Stimulated activated memory B cell treated with anti-CD40 and anti-IgM and Interleukin-4, amounts not matched to agents 10 μg/mL and 1 μg/mL and 100 μg/mL, for 72 hours (primary cell): ENCODE measurements at regions not wholly inside any gene's neighbourhood (a gene's known extent, or its start where the extent isn't known, plus 50 kb on each side); places are given as distances from the start of the nearest gene placed in this dataset.
A peak's percentile ranks its signal among the peaks of the same experiment; 100 is the strongest.
"Not testable (repeated sequence)": the region's sequence is repeated elsewhere in the genome, so short reads cannot be mapped to it uniquely, and the experiment has no call there.

Experiments used
- ATAC-seq: fragments of 150-1000 bp; cut with Tn5 transposase; 2 replicates; pipeline ENCODE4 v1.10.0; 2021
- H3K27ac Mint-ChIP-seq: one replicate; pipeline ENCODE4 v1.8.0; 2022; ENCODE audit warnings: mild to moderate bottlenecking, mixed read lengths
- H3K27me3 Mint-ChIP-seq: one replicate; pipeline ENCODE4 v1.8.0; 2022; ENCODE audit warnings: mixed read lengths
- H3K36me3 Mint-ChIP-seq: one replicate; pipeline ENCODE4 v1.8.0; 2022; ENCODE audit warnings: mixed read lengths
- H3K4me1 Mint-ChIP-seq: one replicate; pipeline ENCODE4 v1.8.0; 2022; ENCODE audit warnings: mixed read lengths
- H3K4me3 Mint-ChIP-seq: one replicate; pipeline ENCODE4 v1.8.0; 2022; ENCODE audit warnings: mild to moderate bottlenecking, moderate library complexity, mixed read lengths
- H3K9me3 Mint-ChIP-seq: one replicate; pipeline ENCODE4 v1.8.0; 2022; ENCODE audit warnings: mixed read lengths

- Mint-ChIP-seq H3K36me3 (no peaks in the 10 kb centered on the region), H3K27me3 (peaks cover 9% of the 10 kb centered on the region), H3K27ac (no peak overlapping the region), H3K4me3 (no peak overlapping the region), H3K4me1 (peaks cover under 1% of the 10 kb centered on the region), H3K9me3 (no peaks in the 10 kb centered on the region)
- ATAC-seq: no peak
Observed at GRCh38 chr6:139987091-139987490, 612.6 kb upstream of the CITED2 start.

GRCh38 chr6:139985236-139985815 is 610.9 kb upstream of the CITED2 start:
- Mint-ChIP-seq H3K4me1 (peaks cover 6% of the 10 kb centered on the region), H3K27ac (no peak overlapping the region), H3K9me3 (no peaks in the 10 kb centered on the region), H3K4me3 (no peak overlapping the region), H3K36me3 (no peaks in the 10 kb centered on the region), H3K27me3 (peaks cover 10% of the 10 kb centered on the region)
- ATAC-seq: no peak

- Mint-ChIP-seq H3K27ac (no peak overlapping the region), H3K4me3 (no peak overlapping the region), H3K36me3 (no peaks in the 10 kb centered on the region), H3K27me3 (peaks cover 18% of the 10 kb centered on the region), H3K9me3 (no peaks in the 10 kb centered on the region), H3K4me1 (peaks cover 6% of the 10 kb centered on the region)
- no peak for ATAC-seq
Observed at GRCh38 chr6:139984317-139984716, 609.9 kb upstream of the CITED2 start.

DNA sequence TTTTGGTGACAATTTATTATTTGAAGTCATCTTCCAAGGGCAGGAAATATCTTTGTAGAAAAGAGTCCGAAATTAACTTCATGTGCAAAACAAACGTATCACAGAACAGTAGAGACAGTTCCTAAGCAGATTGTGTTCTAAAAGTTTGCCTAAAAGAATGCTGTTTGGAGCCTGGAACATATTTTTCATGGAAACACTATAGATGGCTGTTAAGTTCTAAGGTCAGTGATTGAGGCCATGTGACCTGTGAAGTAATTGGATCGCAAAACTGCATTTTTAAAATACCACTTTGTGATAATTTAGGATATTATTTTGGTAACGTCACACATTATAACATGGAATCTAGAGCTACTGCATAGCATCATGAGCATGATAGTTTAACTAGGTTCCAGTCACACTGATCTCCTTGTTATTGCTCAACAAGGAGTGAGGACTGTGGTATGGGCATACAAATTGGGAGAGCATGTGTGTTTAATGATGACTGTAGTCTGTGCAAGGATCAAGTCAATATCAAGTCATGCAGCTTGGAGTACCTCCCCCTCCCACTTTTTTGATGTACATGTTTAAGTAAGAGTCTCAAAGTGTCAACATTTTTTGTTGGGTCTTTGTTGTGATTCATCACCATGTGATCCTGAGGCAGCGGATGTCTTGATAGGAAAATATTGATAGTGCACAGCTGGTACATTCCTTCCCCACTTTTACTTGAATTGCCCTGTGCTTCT is 609.3 kb upstream of the CITED2 start:
- H3K4me3 Mint-ChIP-seq: no peak overlapping the region
- H3K27ac Mint-ChIP-seq: no peak overlapping the region
- no peaks in the 10 kb centered on the region for H3K9me3 Mint-ChIP-seq
- no peak for ATAC-seq
- H3K27me3 Mint-ChIP-seq: peaks cover 18% of the 10 kb centered on the region
- H3K36me3 Mint-ChIP-seq: no peaks in the 10 kb centered on the region
- H3K4me1 Mint-ChIP-seq: peaks cover 6% of the 10 kb centered on the region

DNA sequence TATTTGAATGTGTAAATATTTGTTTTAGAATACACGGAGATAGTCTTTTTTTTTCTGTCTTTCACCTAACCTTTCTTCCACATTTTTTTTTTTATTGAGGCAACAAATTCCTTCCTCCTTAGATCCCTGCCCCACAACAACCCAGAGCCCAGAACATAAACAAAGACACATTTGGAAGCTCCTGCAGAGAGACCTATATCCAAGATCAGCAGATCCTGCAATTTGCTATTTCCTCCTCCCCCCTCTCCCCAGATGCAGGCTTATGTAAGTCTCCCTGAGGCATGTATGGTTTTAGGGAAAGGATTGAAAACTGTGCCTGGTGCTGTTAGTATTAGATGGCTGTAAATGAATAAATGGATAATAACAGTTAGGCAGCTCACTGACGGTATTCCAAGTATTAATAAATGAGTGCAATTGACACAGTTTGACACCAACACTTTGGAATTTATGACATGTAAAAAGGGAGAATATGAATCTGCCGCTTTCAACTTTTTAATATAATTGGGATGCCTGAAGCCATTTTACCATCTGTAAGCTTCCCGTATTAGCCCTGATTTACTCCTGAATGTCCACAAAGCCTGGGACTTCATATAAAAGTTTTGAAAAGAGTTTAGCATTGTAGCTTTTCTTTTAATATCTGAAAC is 608.3 kb upstream of the CITED2 start:
- ATAC-seq: no peak
- Mint-ChIP-seq H3K9me3 (no peaks in the 10 kb centered on the region), H3K27me3 (peaks cover 18% of the 10 kb centered on the region), H3K4me3 (no peak overlapping the region), H3K27ac (no peak overlapping the region), H3K4me1 (peaks cover 6% of the 10 kb centered on the region), H3K36me3 (no peaks in the 10 kb centered on the region)

- Mint-ChIP-seq H3K27ac (no peak overlapping the region), H3K4me3 (no peak overlapping the region), H3K36me3 (no peaks in the 10 kb centered on the region), H3K9me3 (no peaks in the 10 kb centered on the region), H3K27me3 (peaks cover 18% of the 10 kb centered on the region), H3K4me1 (peaks cover 6% of the 10 kb centered on the region)
- no peak for ATAC-seq
Observed at GRCh38 chr6:139982195-139982594, 607.7 kb upstream of the CITED2 start.

DNA sequence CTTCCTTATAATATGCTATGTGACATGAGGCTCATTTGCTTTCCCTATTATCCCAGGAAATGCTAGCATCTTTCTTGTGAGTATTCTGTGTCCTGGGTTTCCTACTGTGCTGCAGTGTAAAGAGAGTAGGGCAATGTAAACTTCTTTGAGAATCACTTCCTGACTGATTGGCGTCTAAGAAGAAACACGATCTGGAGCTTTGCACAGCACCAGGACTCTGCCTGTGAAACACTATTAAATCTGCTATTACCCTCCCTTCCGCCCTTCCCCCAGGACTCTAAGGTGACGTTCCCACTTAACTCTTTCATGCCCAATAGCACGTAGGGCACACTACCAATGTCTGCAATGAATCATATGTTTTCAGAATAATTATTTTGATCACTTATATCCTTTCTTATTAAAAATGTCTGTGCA is 607.3 kb upstream of the CITED2 start:
- H3K27ac Mint-ChIP-seq: no peak overlapping the region
- no peaks in the 10 kb centered on the region for H3K9me3 Mint-ChIP-seq
- peaks cover 18% of the 10 kb centered on the region for H3K27me3 Mint-ChIP-seq
- no peak overlapping the region for H3K4me3 Mint-ChIP-seq
- H3K36me3 Mint-ChIP-seq: no peaks in the 10 kb centered on the region
- peaks cover 6% of the 10 kb centered on the region for H3K4me1 Mint-ChIP-seq
- no peak for ATAC-seq

DNA sequence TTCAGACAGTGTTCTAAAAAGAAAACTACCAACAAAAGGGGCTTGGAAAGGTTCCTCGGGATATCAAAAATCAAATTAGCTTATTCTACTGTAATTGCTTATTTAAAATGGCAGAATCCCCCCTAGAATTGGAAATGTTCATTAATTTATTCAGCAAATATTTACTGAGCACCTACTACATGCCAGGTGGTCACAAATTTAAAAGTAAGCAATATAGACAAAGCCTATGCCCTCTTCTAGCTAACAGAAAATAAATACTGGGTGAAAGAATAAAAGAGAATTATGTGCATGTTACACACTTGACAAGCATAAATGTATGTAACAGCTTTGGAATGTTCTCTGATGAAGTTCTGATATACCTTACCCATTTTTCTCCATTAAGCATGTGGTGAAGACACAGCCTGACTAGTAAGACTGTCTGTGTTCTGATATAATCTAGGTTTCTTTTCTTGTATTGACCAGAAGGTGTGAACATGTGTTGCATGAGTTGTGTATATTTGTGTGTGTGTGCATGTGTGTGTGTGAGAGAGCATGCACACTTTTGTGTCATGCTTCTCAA is 606.7 kb upstream of the CITED2 start:
- Mint-ChIP-seq H3K36me3 (no peaks in the 10 kb centered on the region), H3K27me3 (peaks cover 18% of the 10 kb centered on the region), H3K4me3 (no peak overlapping the region), H3K9me3 (no peaks in the 10 kb centered on the region), H3K4me1 (peaks cover 6% of the 10 kb centered on the region), H3K27ac (no peak overlapping the region)
- ATAC-seq: no peak

GRCh38 chr6:139980631-139981030 is 606.2 kb upstream of the CITED2 start:
- peaks cover 18% of the 10 kb centered on the region for H3K27me3 Mint-ChIP-seq
- H3K9me3 Mint-ChIP-seq: not testable (repeated sequence)

DNA sequence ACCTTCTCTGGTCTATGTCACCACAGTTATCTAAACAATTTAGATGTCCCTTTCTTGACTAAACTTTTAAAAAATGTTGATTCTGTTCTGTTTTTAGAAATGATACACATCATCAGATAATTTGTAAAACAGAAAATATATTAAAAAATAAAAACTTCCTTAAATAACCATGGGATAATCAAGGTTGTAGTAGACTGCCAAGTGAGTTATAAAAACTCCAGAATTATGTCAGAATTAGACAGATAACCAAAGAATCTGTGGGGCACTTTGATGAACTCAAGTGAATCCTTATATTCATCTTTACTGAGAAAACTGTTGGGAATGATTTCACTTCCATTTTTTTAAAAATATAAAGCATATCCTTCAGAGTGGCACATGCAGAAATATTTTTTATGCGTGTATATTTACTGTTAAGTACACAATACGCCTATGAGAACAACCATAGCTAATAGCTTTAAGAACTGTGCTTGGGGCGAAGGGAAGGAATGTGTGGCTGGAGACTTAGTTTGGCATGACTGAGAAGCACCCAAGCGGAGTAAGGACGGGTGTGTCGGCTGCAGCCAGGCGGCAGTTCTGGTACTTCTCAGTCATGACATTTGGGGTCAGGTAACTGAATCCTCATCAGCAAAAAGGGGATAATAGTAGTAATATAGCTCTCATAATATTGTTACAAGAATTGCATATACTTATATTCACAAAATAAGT is 604.7 kb upstream of the CITED2 start:
- no peak overlapping the region for H3K4me3 Mint-ChIP-seq
- peaks cover 13% of the 10 kb centered on the region for H3K4me1 Mint-ChIP-seq
- H3K27me3 Mint-ChIP-seq: peaks cover 11% of the 10 kb centered on the region
- ATAC-seq: no peak
- H3K9me3 Mint-ChIP-seq: no peaks in the 10 kb centered on the region
- H3K27ac Mint-ChIP-seq: no peak overlapping the region
- no peaks in the 10 kb centered on the region for H3K36me3 Mint-ChIP-seq

More at GRCh38 chr6:139980631-139981030, 606.2 kb upstream of the CITED2 start:
- H3K4me1 Mint-ChIP-seq: peaks cover 11% of the 10 kb centered on the region
- H3K4me3 Mint-ChIP-seq, H3K27ac Mint-ChIP-seq, H3K36me3 Mint-ChIP-seq, ATAC-seq: not testable (repeated sequence)

DNA sequence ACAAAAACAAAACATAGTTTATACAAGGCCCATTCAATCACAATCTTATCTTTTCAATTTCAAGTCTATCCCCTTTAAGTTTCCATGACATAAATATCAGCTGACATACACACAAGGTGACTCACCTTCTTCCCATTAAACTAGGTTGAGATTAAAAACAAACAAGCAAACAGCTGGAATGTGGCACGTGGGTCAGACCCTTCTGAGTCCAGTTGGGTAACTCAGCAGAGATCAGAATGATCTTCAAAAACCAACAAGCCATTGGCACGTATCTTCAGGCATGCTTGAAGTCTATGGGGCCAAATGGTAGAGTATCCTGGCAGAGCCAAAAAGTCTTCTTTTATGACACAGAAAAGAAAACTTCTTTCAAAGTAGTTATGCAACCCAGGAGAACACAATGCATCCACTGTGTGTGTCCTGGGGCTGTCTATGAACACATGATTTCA is 603.5 kb upstream of the CITED2 start:
- Mint-ChIP-seq H3K9me3 (no peaks in the 10 kb centered on the region), H3K27me3 (peaks cover 9% of the 10 kb centered on the region), H3K4me1 (peaks cover 13% of the 10 kb centered on the region), H3K36me3 (no peaks in the 10 kb centered on the region), H3K4me3 (no peak overlapping the region), H3K27ac (no peak overlapping the region)
- ATAC-seq: no peak

- no peaks in the 10 kb centered on the region for H3K27me3 Mint-ChIP-seq
- no peak overlapping the region for H3K27ac Mint-ChIP-seq
- no peak overlapping the region for H3K4me3 Mint-ChIP-seq
- no peaks in the 10 kb centered on the region for H3K36me3 Mint-ChIP-seq
- ATAC-seq: no peak
- peaks cover 3% of the 10 kb centered on the region for H3K9me3 Mint-ChIP-seq
- H3K4me1 Mint-ChIP-seq: peaks cover 26% of the 10 kb centered on the region
Observed at GRCh38 chr6:139973669-139974344, 599.4 kb upstream of the CITED2 start.

DNA sequence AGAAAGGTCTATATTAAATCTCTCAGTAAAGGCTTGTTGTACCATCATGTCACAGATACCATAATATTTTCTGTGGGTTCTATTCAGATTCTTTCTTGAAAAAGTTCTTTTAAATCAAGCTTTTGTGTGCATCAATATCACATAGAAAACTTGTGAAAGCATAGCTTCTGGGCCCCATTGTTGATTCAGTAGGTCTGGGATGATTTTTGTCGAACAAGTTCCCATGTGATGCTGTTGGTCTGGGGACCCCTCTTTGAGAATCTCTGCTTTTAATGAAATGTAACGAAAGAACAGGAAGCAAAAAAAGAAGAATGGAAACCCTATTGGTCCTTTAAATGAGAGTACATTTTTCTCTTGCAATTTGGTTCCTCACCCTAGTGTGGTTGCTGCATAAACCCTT is 597.7 kb upstream of the CITED2 start:
- Mint-ChIP-seq H3K4me3 (no peak overlapping the region), H3K4me1 (peaks cover 26% of the 10 kb centered on the region), H3K36me3 (no peaks in the 10 kb centered on the region), H3K9me3 (peaks cover 3% of the 10 kb centered on the region), H3K27ac (no peak overlapping the region), H3K27me3 (no peaks in the 10 kb centered on the region)
- no peak for ATAC-seq

DNA sequence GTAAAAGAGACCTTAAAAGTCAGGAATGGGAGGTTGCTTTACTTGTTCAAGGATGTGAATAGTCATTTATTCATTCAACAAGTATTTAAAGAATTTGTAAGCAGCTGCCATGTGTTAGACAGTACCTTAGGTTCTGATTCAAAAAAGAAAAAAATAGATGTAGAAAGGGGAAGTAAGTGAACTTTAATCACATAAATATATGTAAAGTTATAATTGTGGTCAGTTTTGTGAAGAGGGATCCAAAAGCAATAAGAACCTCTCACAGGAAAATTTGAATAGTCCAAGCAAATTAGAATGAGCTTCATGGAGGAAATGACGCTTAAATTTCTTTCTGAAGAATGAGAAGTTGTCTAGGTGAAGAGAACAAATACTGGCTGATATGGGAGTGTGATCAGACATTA is 596.1 kb upstream of the CITED2 start:
- Mint-ChIP-seq H3K36me3 (no peaks in the 10 kb centered on the region), H3K4me1 (peaks cover 21% of the 10 kb centered on the region), H3K27me3 (no peaks in the 10 kb centered on the region), H3K4me3 (no peak overlapping the region), H3K9me3 (peaks cover 3% of the 10 kb centered on the region), H3K27ac (no peak overlapping the region)
- peak; percentile 62 for ATAC-seq

DNA sequence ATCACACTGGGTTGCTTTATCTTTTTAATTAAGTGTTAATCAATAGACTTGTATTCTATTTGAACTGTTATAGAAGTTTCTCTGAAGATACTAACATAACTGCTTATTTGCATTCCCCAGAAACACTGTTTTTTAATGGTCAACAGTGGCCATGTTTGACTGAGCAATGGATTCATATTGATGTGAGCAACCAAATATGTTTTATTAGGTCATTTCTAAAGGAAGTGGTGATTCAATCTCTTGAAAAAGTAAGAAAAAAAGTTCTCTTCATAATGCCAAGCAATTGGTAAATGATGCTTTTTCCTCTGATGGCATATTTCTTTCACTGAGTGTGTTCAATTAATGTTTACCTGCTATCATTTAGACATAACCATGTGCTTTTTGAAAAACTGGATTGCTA is 593.0 kb upstream of the CITED2 start:
- Mint-ChIP-seq H3K9me3 (peaks cover 3% of the 10 kb centered on the region), H3K4me3 (no peak overlapping the region), H3K27me3 (no peaks in the 10 kb centered on the region), H3K36me3 (no peaks in the 10 kb centered on the region), H3K27ac (no peak overlapping the region), H3K4me1 (peaks cover 20% of the 10 kb centered on the region)
- ATAC-seq: no peak
